SK-N-SH (cell line): ENCODE measurements at regions not wholly inside any gene's neighbourhood (a gene's known extent, or its start where the extent isn't known, plus 50 kb on each side); places are given as distances from the start of the nearest gene placed in this dataset.

ENCODE experiments used
- CTCF ChIA-PET: fragments of 300-600, 350-600 bp; formaldehyde crosslinking; extraction: SDS; loops from one replicate; lab custom pipeline; 2021; lab: Yijun Ruan, JAX
- POLR2A ChIA-PET: fragments of 350-600 bp; sonication (Branson Sonifier 250); formaldehyde crosslinking; extraction: SDS; loops from one replicate; lab custom pipeline; 2020; ENCODE audit warnings: antibody characterized with exemption, inconsistent platforms; lab: Yijun Ruan, JAX
- DNase-seq: peaks from one replicate; pipeline ENCODE4 v3.0.0; 2012
- H2AFZ ChIP-seq: fragments of 200-600 bp; sonication (generic); 2 replicates; pipeline ENCODE4 v1.8.1; 2016; ENCODE audit warnings: antibody characterized with exemption, mild to moderate bottlenecking, low read depth
- H3F3A ChIP-seq: fragments of 200-600 bp; sonication (generic); replicated peaks from 2 replicates; pipeline ENCODE3; 2016; ENCODE audit warnings: antibody characterized with exemption, mild to moderate bottlenecking; ENCODE audit not compliant: insufficient read depth
- H3K27ac ChIP-seq, 2 experiments: fragments of 200-500 bp in 1 of 2; fragments of 200-600 bp in 1 of 2; sonication (Bioruptor generic) in 1 of 2; sonication (generic), shearing (Covaris generic) in 1 of 2; 2 replicates each; pipeline versions ENCODE4 v1.5.1 to v1.6.1; 2014 to 2016; ENCODE audit warnings: low read depth in 2 of 2, inconsistent platforms in 1 of 2, low read length in 1 of 2, mild to moderate bottlenecking in 1 of 2, mixed read lengths in 1 of 2
- H3K27me3 ChIP-seq: fragments of 200-600 bp; sonication (generic), shearing (Covaris generic); 2 replicates; pipeline ENCODE4 v1.6.1; 2016; ENCODE audit warnings: mixed run types; ENCODE audit not compliant: insufficient read depth
- H3K36me3 ChIP-seq, 2 experiments: fragments of 200-500 bp in 1 of 2; fragments of 200-600 bp in 1 of 2; sonication (Bioruptor generic) in 1 of 2; sonication (generic) in 1 of 2; replicated peaks in 1 of 2; 2 replicates each; pipeline versions ENCODE3 to v1.5.1; 2014 to 2016; ENCODE audit warnings: low read length in 1 of 2, mild to moderate bottlenecking in 1 of 2; ENCODE audit not compliant: insufficient read depth in 2 of 2, control insufficient read depth in 1 of 2
- H3K4me1 ChIP-seq, 2 experiments: fragments of 200-500 bp in 1 of 2; fragments of 200-600 bp in 1 of 2; sonication (Bioruptor generic) in 1 of 2; sonication (generic), shearing (Covaris generic) in 1 of 2; 2 replicates each; pipeline versions ENCODE4 v1.5.1 to v1.6.1; 2014 to 2016; ENCODE audit warnings: low read depth in 1 of 2, low read length in 1 of 2, mixed run types in 1 of 2; ENCODE audit not compliant: insufficient read depth in 2 of 2, control insufficient read depth in 1 of 2
- H3K4me2 ChIP-seq: fragments of 200-600 bp; sonication (generic), shearing (Covaris generic); 2 replicates; pipeline ENCODE4 v1.6.1; 2017; ENCODE audit warnings: mixed run types
- H3K4me3 ChIP-seq, 2 experiments: fragments of 200-500 bp in 1 of 2; fragments of 200-600 bp in 1 of 2; sonication (Bioruptor generic) in 1 of 2; sonication (generic), shearing (Covaris generic) in 1 of 2; 2 replicates each; pipeline versions ENCODE4 v1.5.1 to v1.8.1; 2014 to 2016; ENCODE audit warnings: low read depth in 2 of 2, inconsistent platforms in 1 of 2, low read length in 1 of 2, mild to moderate bottlenecking in 1 of 2, mixed read lengths in 1 of 2, moderate library complexity in 1 of 2
- H3K79me2 ChIP-seq: fragments of 200-600 bp; sonication (generic); 2 replicates; pipeline ENCODE4 v1.8.1; 2017; ENCODE audit warnings: mild to moderate bottlenecking; ENCODE audit not compliant: insufficient read depth
- H3K9ac ChIP-seq: fragments of 200-600 bp; sonication (generic); 2 replicates; pipeline ENCODE4 v1.6.1; 2017; ENCODE audit warnings: mixed run types
- H3K9me2 ChIP-seq: fragments of 200-600 bp; sonication (generic); 2 replicates; pipeline ENCODE4 v1.6.1; 2017; ENCODE audit warnings: mixed run types
- H3K9me3 ChIP-seq: fragments of 200-600 bp; sonication (generic); 2 replicates; pipeline ENCODE4 v1.6.1; 2017; ENCODE audit warnings: mixed run types, mild to moderate bottlenecking, moderate library complexity
- H4K20me1 ChIP-seq: fragments of 200-600 bp; sonication (generic); 2 replicates; pipeline ENCODE4 v1.6.1; 2017; ENCODE audit warnings: mild to moderate bottlenecking, mixed run types; ENCODE audit not compliant: insufficient read depth
- EP300 ChIP-seq, 2 experiments: IDR thresholded peaks; 2 replicates each; pipeline versions ENCODE4 v1.4.0 to v1.6.1; 2012; ENCODE audit warnings: borderline replicate concordance in 1 of 2, low read depth in 1 of 2, low read length in 1 of 2
- FOSL2 ChIP-seq: IDR thresholded peaks from 2 replicates; pipeline ENCODE4 v1.4.0; 2012; ENCODE audit warnings: low read depth, mild to moderate bottlenecking, moderate library complexity, borderline replicate concordance
- FOXJ3 ChIP-seq: sonication (generic); formaldehyde crosslinking; IDR thresholded peaks from 2 replicates; pipeline ENCODE4 v1.5.1; 2020; ENCODE audit warnings: mild to moderate bottlenecking, missing genetic modification reagents
- GATA2 ChIP-seq: sonication (generic); formaldehyde crosslinking; IDR thresholded peaks from 2 replicates; pipeline ENCODE4 v1.5.0; 2020; ENCODE audit warnings: mild to moderate bottlenecking, missing genetic modification reagents
- NFIC ChIP-seq: IDR thresholded peaks from 2 replicates; pipeline ENCODE4 v1.4.0; 2012; ENCODE audit warnings: borderline replicate concordance
- POLR2AphosphoS5 ChIP-seq: IDR thresholded peaks from 2 replicates; pipeline ENCODE4 v1.6.1; 2012; ENCODE audit warnings: low read depth, low read length
- RAD21 ChIP-seq: IDR thresholded peaks from 2 replicates; pipeline ENCODE4 v1.6.1; 2012; ENCODE audit warnings: mild to moderate bottlenecking, low read length
- RCOR1 ChIP-seq: fragments of 150-350 bp; IDR thresholded peaks from 2 replicates; pipeline ENCODE4 v1.6.1; 2017; ENCODE audit warnings: antibody characterized with exemption, low read length
- RXRA ChIP-seq: IDR thresholded peaks from 2 replicates; pipeline ENCODE4 v1.4.0; 2012; ENCODE audit warnings: low read depth, mild to moderate bottlenecking, borderline replicate concordance
- SMC3 ChIP-seq: IDR thresholded peaks from 2 replicates; pipeline ENCODE4 v1.6.1; 2012; ENCODE audit warnings: low read depth, low read length, improper control_type of control experiment
- TAF1 ChIP-seq: IDR thresholded peaks from 2 replicates; pipeline ENCODE4 v1.6.1; 2012; ENCODE audit warnings: low read depth, mild to moderate bottlenecking, low read length, moderate library complexity, borderline replicate concordance
- TEAD4 ChIP-seq: IDR thresholded peaks from 2 replicates; pipeline ENCODE4 v1.4.0; 2012; ENCODE audit warnings: mild to moderate bottlenecking, borderline replicate concordance; ENCODE audit not compliant: insufficient read depth
- WGBS: methylation state at CpG from one replicate; pipeline ENCODE4 v1.1.6; 2017; ENCODE audit warnings: low lambda C conversion rate; 5-methylcytosine and 5-hydroxymethylcytosine counted together
- TF ChIP-seq, protein P1 (sequence below): IDR thresholded peaks from 2 replicates; pipeline ENCODE4 v1.4.0; 2012; ENCODE audit warnings: low read depth
- TF ChIP-seq, protein P2 (sequence below): IDR thresholded peaks from 2 replicates; pipeline ENCODE4 v1.4.0; 2012; ENCODE audit warnings: low read depth, borderline replicate concordance
- TF ChIP-seq, protein P3 (sequence below): IDR thresholded peaks from 2 replicates; pipeline ENCODE4; 2012
- TF ChIP-seq, protein P4 (sequence below): fragments of 150-350 bp; IDR thresholded peaks from 2 replicates; pipeline ENCODE4 v1.6.1; 2016; ENCODE audit warnings: mild to moderate bottlenecking, low read depth, low read length
- TF ChIP-seq, protein P5 (sequence below): IDR thresholded peaks from 2 replicates; pipeline ENCODE4 v1.4.0; 2012; ENCODE audit warnings: low read depth, borderline replicate concordance

- TF ChIP-seq, protein P1, sequence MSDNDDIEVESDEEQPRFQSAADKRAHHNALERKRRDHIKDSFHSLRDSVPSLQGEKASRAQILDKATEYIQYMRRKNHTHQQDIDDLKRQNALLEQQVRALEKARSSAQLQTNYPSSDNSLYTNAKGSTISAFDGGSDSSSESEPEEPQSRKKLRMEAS = no peak
- TF ChIP-seq, protein P2, sequence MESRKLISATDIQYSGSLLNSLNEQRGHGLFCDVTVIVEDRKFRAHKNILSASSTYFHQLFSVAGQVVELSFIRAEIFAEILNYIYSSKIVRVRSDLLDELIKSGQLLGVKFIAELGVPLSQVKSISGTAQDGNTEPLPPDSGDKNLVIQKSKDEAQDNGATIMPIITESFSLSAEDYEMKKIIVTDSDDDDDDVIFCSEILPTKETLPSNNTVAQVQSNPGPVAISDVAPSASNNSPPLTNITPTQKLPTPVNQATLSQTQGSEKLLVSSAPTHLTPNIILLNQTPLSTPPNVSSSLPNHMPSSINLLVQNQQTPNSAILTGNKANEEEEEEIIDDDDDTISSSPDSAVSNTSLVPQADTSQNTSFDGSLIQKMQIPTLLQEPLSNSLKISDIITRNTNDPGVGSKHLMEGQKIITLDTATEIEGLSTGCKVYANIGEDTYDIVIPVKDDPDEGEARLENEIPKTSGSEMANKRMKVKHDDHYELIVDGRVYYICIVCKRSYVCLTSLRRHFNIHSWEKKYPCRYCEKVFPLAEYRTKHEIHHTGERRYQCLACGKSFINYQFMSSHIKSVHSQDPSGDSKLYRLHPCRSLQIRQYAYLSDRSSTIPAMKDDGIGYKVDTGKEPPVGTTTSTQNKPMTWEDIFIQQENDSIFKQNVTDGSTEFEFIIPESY = no peak
- TF ChIP-seq FOXJ3 (no peak), NFIC (no peak)
- TF ChIP-seq, all 33 proteins: peak for 0
These were observed 441.7 kb downstream of the PRELID2 start (continued) for GRCh38 chr5:145393426-145393825.

GRCh38 chr5:145389047-145389446 lies 446.1 kb downstream of the PRELID2 start:
- no peak for DNase-seq
- 0 out of 2 replicates have a peak, but pooled peaks cover 4% of the 10 kb centered on the region for H3K9me2 ChIP-seq
- no peak overlapping the region for H3K9ac ChIP-seq
- no peak for TF ChIP-seq TAF1
- TF ChIP-seq RCOR1 = no peak
- no peak for TF ChIP-seq EP300 (IDR thresholded peaks at IDR 0.05; ENCODE audit: borderline replicate concordance in 1 of 2, low read depth in 1 of 2, low read length in 1 of 2)
- TF ChIP-seq, protein P3, sequence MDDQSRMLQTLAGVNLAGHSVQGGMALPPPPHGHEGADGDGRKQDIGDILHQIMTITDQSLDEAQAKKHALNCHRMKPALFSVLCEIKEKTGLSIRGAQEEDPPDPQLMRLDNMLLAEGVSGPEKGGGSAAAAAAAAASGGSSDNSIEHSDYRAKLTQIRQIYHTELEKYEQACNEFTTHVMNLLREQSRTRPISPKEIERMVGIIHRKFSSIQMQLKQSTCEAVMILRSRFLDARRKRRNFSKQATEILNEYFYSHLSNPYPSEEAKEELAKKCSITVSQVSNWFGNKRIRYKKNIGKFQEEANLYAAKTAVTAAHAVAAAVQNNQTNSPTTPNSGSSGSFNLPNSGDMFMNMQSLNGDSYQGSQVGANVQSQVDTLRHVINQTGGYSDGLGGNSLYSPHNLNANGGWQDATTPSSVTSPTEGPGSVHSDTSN = no peak
- no peak for TF ChIP-seq GATA2
- no peak for TF ChIP-seq NFIC
- TF ChIP-seq, protein P4, sequence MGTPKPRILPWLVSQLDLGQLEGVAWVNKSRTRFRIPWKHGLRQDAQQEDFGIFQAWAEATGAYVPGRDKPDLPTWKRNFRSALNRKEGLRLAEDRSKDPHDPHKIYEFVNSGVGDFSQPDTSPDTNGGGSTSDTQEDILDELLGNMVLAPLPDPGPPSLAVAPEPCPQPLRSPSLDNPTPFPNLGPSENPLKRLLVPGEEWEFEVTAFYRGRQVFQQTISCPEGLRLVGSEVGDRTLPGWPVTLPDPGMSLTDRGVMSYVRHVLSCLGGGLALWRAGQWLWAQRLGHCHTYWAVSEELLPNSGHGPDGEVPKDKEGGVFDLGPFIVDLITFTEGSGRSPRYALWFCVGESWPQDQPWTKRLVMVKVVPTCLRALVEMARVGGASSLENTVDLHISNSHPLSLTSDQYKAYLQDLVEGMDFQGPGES = no peak
- TF ChIP-seq RXRA = no peak
- TF ChIP-seq TEAD4 = no peak
- no peak for TF ChIP-seq FOSL2
- TF ChIP-seq SMC3 = no peak
- TF ChIP-seq, protein P5, sequence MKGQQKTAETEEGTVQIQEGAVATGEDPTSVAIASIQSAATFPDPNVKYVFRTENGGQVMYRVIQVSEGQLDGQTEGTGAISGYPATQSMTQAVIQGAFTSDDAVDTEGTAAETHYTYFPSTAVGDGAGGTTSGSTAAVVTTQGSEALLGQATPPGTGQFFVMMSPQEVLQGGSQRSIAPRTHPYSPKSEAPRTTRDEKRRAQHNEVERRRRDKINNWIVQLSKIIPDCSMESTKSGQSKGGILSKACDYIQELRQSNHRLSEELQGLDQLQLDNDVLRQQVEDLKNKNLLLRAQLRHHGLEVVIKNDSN = no peak
- TF ChIP-seq RAD21 = no peak
- no peak for TF ChIP-seq POLR2AphosphoS5
- no peaks in the 10 kb centered on the region for H3K79me2 ChIP-seq
- CTCF ChIA-PET = no interaction called here
- H3K27ac ChIP-seq = no peak overlapping the region
- H3K9me3 ChIP-seq = no peaks in the 10 kb centered on the region
- POLR2A ChIA-PET = no interaction called here
- H3K36me3 ChIP-seq = no peaks in the 10 kb centered on the region
- no peaks in the 10 kb centered on the region for H3F3A ChIP-seq
- H3K4me2 ChIP-seq = no peak overlapping the region
- H4K20me1 ChIP-seq = no peaks in the 10 kb centered on the region
- 3% methylated on average over 1 of the region's 1 CpG for WGBS
- no peaks in the 10 kb centered on the region for H3K27me3 ChIP-seq
- no peak overlapping the region for H2AFZ ChIP-seq
- no peak overlapping the region for H3K4me3 ChIP-seq
- H3K4me1 ChIP-seq = no peaks in the 10 kb centered on the region
